ENCODE measurements at regions not wholly inside any gene's neighbourhood (a gene's known extent, or its start where the extent isn't known, plus 50 kb on each side); places are given as distances from the start of the nearest gene placed in this dataset.

DNA sequence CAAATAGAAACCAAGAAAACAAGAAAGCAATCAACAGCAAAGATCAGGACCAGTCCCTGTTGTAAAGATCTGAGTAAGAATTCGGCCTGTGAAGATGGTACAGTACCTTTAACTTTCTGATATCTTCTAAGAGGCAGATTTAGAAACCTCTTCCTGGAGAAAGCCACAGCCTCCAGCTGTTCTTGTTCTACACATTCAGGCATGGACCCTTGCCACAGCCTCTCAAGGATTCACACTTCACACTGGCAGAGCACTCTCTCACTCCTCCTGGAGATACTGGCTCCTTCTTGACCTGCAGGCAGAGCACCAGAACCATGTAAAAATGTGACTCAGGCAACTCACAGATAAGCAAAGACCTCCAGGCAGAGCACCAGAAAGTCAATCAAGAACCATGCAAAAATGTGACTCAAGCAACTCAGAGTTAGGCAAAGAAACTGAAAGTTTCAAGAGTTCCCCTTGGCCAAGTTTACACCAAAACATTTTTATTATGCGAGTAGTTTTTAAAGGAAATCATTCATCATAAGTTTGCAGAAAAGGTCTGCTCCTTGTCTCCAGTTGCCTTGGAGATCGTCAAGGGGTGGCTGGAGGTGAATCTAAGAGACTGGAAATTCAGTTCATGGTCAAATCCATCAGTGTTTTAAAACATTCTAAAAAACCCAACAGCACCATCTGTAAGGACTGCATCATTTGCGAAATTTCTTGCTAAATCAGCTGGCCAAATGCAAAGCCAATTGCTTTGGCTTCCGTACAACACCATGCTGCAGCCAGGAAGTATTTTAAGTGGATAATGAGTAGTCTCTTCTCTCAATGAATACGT is 119.3 kb upstream of the MDM1 start:
- DNase-seq (ENCODE audit: low spot score) = peak; percentile 59

DNA sequence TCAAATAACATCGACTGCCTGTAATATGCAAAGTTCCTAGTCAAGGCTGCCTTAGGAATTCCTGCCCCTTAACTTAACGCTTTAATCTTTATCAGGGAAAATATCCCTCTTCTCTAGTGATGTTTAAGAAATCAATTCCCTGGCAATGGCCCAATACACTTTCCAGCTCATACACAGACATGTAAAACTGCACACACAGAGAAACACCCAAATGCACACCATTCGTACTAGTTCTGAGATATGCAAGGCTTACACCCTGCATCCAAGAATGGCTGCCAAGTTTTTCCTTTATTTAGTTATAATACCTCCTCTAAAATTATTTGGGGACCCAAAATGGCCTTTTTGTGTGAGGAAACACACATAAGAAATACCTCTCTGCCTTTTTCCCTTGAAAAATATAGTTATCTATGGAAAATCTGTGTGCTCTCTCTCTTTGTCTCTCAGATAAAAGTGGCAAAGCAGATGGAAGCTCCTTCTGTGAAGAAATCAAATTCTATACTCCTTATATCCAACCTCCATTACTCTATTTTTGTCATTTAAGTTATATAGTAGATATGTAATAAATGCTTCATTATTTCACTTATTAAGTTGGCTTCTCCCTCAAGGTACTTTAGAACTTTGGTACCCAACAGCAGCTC is 120.0 kb upstream of the MDM1 start:
- no peak for DNase-seq (ENCODE audit: low spot score)

DNA sequence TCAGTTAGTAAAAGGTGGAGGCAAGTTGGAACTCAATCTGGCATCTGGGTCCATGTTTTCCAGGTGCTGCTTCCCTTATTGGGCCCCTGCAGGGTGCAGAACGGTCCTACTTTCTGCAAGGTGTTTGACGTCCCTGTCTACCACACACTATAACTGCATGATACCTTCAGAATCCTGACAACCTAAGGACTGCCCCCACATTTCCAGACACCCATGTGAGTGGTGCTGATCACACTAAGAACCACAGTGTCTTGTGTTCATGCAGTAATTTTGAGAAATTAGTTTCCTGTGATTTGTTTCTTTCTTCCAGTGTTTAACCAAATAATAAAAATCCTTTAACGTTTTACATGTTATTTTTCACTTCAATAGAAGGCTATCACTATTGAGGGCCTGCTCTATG is 121.1 kb upstream of the MDM1 start:
- DNase-seq (ENCODE audit: low spot score) = no peak

DNA sequence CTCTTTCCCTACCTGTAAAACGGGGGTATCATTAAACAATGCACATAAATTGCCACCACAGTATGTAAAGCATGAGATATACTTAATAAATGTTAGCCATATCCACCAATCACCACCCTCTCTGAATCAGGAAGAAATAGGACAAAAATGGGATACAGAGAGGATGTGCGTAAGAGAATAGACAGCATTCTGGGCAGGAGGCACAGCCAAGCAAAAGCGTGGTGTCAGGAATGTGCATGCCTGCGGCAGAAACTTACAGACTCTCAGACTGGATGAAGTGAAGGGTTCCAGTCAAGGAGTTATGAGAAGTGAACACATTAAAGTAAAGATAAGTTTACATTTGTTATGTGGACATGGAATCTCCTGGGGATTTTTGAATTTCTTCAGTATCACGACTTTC is 121.7 kb upstream of the MDM1 start:
- no peak for DNase-seq (ENCODE audit: low spot score)

DNA sequence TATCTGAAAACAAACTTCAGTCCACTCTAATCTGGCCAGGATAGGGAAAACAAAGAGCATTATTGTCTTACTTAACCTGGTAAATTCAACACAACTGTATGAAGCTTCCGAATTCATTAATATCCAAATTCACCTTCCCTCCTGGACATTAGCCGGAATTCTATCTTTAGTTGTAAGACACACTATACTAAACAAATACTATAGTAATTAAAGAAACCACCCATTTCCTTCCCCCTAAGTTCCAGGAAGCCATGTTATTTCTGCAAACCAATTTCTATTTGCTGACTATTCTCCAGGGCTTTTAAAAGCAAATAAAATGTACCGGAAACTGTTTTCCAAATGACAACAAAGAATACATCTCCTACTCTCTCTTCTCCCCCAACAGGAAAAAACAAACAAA is 122.7 kb upstream of the MDM1 start:
- DNase-seq (ENCODE audit: low spot score) = no peak

DNA sequence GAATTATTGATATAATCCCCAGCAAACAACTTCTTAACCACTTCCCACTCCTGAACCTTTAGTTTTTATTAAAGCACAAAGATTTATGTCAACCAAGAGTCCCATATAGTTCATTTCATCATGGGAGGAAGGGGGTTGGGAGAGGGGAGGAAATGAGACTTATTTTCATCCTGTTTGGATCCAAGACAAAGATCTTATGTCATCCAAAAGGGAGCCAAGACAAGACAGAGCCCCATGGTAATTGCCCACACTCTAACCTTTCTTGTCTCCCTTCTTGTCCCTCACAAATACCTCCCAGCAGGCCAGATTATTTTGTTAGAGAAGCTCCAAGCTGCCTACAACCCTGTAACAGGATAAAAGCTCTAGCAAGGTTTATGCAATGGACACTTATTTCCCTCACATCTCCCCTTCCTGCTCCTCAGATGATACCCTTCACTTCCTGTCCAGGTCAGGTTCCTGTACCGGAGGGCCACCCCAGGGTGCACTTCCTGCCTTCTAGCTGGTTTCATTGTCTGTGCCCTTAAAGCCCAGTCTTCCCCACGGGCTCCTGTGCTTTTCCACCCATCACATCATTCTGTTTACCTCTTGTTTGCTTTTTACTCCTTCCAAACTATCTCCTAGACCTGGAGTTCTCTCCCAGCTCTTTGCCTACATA is 123.7 kb upstream of the MDM1 start:
- no peak for DNase-seq (ENCODE audit: low spot score)

DNA sequence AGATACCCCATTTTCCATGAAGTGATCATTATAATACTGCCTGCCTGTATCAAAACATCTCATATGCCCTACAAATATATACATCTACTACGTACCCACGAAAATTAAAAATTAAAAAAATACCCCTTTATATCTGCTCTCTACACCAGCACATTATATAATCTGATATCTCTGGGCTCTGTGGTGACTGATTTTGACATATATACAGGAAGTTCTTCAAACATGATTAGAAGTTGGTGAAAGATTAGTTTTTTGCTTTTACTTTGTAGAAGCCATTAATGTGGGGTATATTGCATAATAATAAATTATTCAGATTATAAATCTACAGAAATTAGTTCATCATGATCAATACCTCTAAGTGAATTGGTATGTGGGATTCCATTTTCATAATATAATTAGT is 126.7 kb upstream of the MDM1 start:
- no peak for DNase-seq (ENCODE audit: low spot score)

DNA sequence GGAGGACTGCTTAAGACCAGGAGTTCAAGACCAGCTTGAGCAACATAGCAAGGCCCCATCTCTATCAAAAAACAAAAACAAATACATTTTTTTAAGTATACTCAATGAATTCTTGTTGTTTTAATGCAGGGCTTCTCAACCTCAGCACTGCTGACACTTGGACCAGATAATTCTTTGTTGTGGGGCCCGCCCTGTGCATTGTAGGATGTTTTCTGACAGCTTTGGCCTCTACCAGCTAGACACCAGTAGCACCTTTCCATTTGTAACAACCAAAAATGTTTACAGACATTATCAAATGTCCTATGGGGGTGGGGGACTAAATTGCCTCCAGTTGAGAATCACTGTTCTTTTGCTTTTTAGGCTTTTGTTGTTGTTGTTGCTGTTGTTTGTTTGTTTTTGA is 128.1 kb upstream of the MDM1 start:
- DNase-seq (ENCODE audit: low spot score) = no peak

DNA sequence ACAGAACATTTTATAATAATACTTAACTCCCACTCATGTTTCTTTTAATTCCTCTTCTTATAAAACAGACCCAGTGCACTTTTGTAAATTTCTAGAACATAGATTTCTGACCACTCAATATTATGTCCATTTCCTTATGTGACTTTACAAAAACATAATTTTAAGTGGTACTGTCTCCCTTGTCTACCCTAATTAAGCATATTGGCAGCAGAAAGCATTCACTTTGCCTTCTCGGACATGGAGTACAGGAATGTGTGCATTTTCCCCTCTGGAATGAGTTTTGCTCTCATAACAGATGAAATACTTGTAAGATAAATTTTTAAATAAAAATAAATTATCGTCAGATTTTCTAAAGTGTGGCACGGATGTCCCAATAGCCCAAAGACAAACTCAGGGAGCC is 129.5 kb upstream of the MDM1 start:
- DNase-seq (ENCODE audit: low spot score) = no peak

DNA sequence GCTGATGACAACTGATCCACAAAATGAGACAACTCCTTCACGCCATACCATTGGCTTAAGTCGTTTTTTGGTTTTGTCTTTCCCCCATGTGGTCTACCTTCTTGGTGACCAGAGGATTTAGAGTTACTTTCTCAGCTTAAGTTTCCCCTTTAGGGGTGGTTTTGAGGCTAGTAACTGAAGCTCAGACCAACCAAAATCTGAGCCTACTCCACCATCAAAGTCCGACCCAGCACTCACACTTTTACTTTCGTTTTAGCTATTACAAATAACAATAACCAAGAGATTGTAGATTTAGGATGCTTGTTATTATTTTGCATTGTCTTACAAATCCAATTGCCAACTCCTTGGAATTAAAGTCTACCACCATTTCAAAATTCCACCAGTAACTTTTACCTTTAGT is 130.6 kb upstream of the MDM1 start:
- no peak for DNase-seq (ENCODE audit: low spot score)

DNA sequence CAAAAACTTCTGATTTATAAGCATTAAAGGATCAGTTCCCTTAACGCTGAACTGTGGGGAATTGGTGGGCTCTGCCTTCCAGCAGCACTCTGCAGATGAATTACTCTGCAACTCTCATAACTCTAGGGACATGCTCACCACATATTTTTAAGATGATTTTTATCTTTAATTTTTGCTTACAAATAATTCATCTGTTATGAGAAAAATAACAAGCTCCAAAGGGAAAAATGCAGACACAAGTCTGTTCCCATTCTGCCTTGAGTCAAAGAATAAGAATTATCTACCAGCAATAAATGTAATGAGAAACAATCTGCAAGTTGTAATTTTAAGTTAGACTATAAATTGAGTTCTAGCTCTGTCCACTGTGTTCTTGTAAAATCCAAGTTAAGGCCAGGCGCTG is 133.1 kb upstream of the MDM1 start:
- no peak for DNase-seq (ENCODE audit: low spot score)

DNA sequence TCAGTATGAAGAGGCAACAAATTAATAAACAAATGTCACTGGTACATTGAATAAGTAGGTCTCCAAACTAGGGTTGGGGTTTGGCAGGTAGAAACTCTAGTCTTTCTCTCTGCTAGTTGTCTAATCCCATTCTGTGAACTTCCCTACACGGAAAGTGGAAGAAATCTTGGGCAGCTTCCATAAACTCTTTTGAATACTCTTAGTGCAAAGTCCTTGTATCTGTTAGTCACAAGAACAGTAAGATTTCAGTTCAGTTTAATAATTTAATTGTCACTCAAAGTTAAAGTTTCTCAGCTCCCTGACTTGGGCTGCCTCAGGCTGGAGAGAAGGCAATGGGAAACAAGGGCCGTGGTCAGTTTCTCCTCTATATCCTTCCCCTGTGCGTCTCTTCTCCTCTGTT is 135.4 kb upstream of the MDM1 start:
- no peak for DNase-seq (ENCODE audit: low spot score)

DNA sequence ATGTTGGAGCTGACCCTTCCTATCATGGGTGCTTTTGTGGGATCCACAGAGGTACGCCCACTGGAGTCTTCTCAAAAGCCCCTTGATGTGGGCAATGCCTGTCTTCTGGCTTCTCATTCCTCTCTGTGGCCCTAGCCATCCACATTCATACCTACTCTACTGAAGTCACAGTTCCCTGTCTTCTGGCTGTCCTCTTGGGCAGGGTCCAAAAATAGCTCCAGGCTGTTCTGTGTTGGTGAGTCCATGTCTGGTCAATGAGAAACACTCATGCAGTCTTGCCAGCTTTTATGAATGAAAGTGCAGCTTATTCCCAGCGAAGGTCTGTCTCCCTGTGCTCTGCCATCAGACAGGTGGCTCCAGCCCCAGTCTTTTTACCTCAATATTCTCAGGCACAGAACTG is 135.9 kb upstream of the MDM1 start:
- DNase-seq (ENCODE audit: low spot score) = no peak

DNA sequence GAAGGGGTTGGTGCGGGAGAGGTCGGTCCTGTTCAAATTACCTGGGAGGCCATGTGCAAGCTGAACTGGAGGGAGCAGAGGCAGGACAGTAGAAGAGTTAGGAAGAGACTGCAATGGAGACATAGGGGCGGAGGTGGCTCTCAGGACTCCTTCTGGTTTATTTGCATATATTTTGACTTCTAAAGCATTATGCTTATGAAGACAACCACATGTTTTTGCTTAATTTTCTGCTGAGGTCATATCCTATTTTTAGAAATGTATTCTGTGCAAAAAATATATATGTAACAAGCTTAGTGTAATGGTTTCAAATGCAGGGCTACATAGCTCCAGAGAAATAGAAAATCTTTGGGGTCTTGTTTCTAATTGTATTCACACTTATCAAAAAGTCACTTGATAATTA is 137.0 kb upstream of the MDM1 start:
- no peak for DNase-seq (ENCODE audit: low spot score)

DNA sequence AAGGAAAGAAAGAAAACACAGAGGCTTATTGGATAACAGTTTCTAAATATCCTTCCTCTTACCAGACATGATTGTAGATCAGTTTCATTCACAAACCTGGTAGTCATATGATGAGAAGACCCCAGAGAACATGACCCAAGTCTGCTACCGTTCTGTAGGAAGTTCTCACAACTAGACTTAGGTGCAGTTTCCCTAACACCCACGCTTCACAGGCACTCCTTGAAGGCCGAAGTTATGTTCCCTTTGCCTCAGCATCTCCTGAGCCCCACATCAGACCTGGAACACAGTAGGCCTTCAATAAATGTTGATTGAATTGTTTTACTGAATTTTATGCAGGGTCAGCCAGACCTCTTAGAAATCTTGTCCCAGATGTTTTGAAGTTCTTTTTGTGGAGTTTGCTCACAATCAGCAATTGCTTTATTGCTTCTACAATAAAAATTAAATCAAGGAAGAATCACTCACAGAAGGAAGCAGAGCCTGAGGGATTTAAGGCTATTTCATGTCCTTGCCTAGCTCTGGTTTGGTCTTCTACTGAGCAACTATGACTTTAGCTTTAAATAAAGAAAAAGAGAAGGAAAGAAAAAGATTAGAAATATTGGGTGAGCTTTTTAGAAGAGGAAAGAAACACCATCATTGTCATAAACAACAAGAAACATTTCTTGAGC is 138.6 kb upstream of the MDM1 start:
- DNase-seq (ENCODE audit: low spot score) = no peak

DNA sequence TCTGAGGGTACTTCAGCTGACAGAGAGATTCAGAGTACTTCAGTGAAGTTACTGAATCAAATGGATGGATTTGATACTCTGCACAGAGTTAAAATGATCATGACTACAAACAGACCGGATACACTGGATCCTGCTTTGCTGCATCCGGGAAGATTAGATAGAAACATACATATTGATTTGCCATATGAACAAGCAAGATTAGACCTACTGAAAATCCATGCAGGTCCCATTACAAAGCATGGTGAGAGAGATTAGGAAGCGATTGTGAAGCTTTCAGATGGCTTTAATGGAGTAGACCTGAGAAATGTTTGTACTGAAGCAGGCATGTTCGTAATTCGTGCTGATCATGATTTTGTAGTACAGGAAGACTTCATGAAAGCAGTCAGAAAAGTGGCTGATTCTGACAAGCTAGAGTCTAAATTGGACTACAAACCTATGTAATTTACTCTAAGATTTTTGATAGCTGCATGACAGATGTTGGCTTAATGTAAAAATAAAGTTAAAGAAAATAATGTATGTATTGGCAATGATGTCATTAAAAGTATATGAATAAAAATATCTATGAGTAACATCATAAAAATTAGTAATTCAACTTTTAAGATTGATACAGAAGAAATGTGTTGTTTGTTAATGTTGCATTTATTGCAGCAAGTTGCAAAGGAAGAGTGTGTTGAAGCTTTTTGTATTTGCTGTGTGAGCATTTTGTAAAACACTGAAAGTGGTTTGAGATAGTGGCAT is 136.1 kb upstream of the RAP1B start:
- DNase-seq (ENCODE audit: low spot score) = no peak

DNA sequence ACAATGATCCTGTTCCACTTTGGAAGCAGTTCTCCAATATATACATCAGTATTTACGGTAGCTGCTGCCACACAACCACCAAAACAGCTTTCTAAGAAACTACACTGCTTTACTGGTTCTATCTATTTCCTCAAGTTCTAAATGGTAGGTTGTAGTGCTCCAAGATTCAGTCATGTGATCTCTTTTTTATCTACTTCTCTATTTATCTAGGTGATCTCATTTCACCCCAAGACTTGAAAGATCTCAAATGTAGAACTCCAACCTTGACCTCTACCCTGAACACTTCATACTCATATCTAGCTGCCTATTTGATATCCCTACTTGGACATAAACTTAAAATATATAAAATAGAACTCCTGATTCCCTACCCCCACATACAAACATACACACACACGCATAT is 133.9 kb upstream of the RAP1B start:
- DNase-seq (ENCODE audit: low spot score) = no peak

DNA sequence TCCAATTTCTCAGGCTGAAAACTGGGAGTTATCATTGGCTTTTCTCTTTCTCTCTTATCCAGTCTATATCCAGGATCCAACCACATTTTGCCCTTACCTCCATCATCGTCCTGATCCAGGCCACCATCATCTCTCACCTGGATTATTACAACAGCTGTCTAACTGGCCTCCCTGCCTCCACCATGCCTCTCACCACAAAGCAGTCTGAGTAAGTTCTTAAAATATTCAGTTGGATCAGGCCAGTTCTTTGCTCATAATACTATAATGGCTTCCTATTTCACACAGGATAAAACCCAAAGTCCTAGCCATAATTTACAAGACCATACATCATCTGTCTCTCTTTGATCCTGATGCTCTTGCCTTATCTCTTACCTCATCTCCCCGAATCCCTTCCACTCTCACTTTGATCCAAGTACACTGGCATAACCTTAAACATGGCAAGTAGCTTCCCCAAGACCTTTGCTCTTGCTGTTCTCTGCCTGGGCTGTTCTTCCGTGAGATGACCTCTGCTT is 133.4 kb upstream of the RAP1B start:
- DNase-seq (ENCODE audit: low spot score) = no peak

DNA sequence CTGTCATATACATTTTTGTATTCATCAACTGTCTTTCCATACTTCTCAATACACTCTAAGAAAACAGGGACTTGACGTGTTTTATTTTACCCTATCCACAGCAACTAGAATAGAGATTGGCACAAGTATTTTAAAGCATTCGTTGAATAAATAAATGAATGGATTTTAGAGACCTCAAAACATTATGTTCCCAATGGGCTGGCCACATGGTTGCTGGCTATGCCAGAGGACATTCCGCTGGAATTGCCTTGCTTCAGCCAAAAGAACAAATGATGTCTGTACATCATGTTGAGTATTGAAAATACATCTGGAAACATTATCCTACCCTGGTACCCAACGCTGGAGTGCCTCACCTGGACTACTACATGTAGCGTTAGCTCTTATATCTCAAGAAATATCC is 132.8 kb upstream of the RAP1B start:
- no peak for DNase-seq (ENCODE audit: low spot score)

DNA sequence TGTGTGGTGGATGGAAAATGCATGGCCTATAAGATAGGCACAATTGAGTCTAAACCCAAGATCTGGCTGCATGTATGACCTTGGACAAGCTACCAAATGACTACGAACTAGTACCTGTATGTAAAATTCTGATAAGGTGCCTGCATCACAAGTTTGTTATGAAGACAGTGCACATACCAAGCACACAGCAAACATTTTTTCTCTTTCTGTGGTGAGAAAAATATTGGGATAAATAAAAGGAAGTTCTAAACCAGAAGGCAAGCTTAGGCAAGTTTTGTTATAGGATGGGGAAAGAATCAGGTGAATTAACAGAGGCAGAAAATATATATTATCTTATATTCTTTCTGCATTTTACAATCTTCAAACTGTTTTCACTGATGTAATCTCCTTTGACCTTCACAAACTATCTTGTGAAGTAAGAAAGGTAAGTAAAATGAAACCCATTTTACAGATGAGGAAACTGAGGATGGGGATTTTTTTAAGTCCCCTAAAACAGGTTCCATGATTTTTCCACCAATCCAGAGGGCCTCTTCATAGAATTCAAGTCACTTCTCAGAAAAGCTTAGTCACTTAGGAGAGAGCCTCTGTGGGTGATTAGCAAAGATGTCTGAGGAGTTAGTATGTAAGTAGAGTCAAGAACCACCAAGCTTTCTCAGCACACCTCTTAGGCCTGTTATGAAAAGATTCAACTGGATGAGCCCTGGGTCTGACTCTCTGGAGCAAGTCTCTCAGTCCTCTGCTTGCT is 132.0 kb upstream of the RAP1B start:
- no peak for DNase-seq (ENCODE audit: low spot score)

DNA sequence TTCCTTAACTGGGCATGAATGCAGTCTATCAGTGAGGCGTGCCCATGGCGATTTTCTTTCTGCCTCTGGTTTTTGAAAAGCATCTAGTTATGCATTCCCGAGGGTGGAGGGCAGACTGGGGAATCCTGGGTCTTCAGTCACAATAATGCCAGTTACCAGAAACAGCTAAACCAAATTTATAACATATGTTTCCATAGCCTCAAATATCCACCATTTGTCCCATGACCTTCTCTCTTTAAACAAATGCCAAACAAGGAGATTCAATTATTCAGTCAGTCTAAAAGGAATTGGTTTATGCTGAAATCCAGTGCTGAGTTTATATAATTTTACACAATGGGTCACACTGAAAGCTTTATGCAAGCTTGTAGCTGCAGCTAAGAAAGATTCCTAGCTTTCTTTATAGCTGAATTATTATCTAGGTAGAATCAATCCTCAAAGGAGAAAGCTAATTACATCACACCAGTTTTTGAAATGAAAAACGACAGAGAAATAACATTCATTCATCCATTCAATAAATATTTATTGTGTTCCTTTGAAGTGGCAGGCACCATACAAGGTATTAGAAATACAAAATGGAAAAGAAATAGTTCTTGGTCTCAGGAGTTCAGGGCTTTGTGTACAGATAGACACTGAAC is 131.3 kb upstream of the RAP1B start:
- peak; percentile 71 for DNase-seq (ENCODE audit: low spot score)

Measured in GM03348 (cell line).